Activated naive CD8-positive, alpha-beta T cell treated with anti-CD3 and anti-CD28 coated beads, Interleukin-2, amount 50 U/mL, for 24 hours (primary cell): ENCODE measurements at regions not wholly inside any gene's neighbourhood (a gene's known extent, or its start where the extent isn't known, plus 50 kb on each side); places are given as distances from the start of the nearest gene placed in this dataset.

Experiments
- ATAC-seq: fragments of 150-1000 bp; cut with Tn5 transposase; one replicate; pipeline ENCODE4 v1.10.0; 2021
- DNase-seq: peaks from one replicate; pipeline ENCODE4 v3.0.0; 2021
- H3K27ac Mint-ChIP-seq: one replicate; pipeline ENCODE4 v1.8.0; 2021; ENCODE audit warnings: mild to moderate bottlenecking, mixed read lengths
- H3K27me3 Mint-ChIP-seq: one replicate; pipeline ENCODE4 v1.8.0; 2021; ENCODE audit warnings: mixed read lengths
- H3K36me3 Mint-ChIP-seq: one replicate; pipeline ENCODE4 v1.8.0; 2021; ENCODE audit warnings: low read depth, mixed read lengths
- H3K4me1 Mint-ChIP-seq: one replicate; pipeline ENCODE4 v1.8.0; 2021; ENCODE audit warnings: mixed read lengths
- H3K4me3 Mint-ChIP-seq: one replicate; pipeline ENCODE4 v1.8.0; 2021; ENCODE audit warnings: mild to moderate bottlenecking, moderate library complexity, mixed read lengths
- H3K9me3 Mint-ChIP-seq: one replicate; pipeline ENCODE4 v1.8.0; 2021; ENCODE audit warnings: mixed read lengths

- H3K27me3 Mint-ChIP-seq: peaks cover 12% of the 10 kb centered on the region
- no peaks in the 10 kb centered on the region for H3K36me3 Mint-ChIP-seq
- no peak overlapping the region for H3K27ac Mint-ChIP-seq
- H3K4me3 Mint-ChIP-seq: no peak overlapping the region
- no peak for ATAC-seq
- H3K4me1 Mint-ChIP-seq: no peaks in the 10 kb centered on the region
- no peak for DNase-seq
- no peaks in the 10 kb centered on the region for H3K9me3 Mint-ChIP-seq
These were observed 188.4 kb upstream of the LYZL1 start for GRCh38 chr10:29100505-29100904.

- Mint-ChIP-seq H3K4me3 (no peak overlapping the region), H3K27ac (no peak overlapping the region), H3K4me1 (no peaks in the 10 kb centered on the region), H3K27me3 (peaks cover 14% of the 10 kb centered on the region), H3K9me3 (no peaks in the 10 kb centered on the region), H3K36me3 (no peaks in the 10 kb centered on the region)
- DNase-seq (no peak), ATAC-seq (no peak)
These were observed 186.6 kb upstream of the LYZL1 start for GRCh38 chr10:29102233-29102632.

GRCh38 chr10:29102636-29103035 lies 186.2 kb upstream of the LYZL1 start:
- H3K9me3 Mint-ChIP-seq: no peaks in the 10 kb centered on the region
- H3K36me3 Mint-ChIP-seq: no peaks in the 10 kb centered on the region
- no peak overlapping the region for H3K27ac Mint-ChIP-seq
- H3K4me1 Mint-ChIP-seq: no peaks in the 10 kb centered on the region
- H3K27me3 Mint-ChIP-seq: peaks cover 14% of the 10 kb centered on the region
- DNase-seq: no peak
- no peak overlapping the region for H3K4me3 Mint-ChIP-seq
- ATAC-seq: no peak

DNA sequence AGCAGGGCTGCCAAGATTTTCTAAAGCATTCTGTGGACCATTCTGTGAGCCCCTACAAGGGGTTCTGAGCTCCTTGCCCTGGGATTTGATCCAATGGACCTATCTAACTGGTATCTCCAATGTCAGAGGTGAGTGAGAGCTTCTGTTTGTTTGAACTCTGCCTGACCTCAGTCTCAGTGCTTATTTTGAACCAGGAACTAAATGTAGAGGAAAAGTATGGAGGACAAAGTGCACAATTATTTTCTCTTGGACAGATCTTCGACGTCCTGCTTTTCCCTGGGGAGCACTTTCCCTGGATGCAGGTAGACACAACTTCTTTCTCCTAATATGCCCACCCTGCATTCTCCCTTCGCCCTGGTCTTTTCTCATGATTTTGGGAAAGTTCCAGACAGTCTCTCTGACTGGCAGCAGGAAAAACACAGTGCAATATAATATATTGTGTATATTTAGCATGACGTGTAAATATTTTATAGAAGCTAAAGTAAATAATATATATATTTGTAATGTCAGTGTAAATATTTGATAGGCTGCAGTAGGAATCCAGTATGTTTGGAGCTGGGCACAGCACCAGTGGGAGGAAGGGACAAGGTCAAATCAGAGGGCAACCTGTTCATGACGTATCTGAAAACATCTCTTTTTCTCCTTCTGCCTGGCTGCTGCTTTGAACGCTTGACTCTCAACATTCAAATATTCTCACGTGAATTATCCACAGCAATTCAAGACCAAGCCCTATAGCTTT lies 184.0 kb upstream of the LYZL1 start:
- Mint-ChIP-seq H3K4me1 (no peaks in the 10 kb centered on the region), H3K27ac (no peak overlapping the region), H3K4me3 (no peak overlapping the region), H3K27me3 (peaks cover 9% of the 10 kb centered on the region), H3K9me3 (no peaks in the 10 kb centered on the region), H3K36me3 (no peaks in the 10 kb centered on the region)
- DNase-seq (no peak), ATAC-seq (no peak)

- no peaks in the 10 kb centered on the region for H3K9me3 Mint-ChIP-seq
- ATAC-seq (no peak), DNase-seq (no peak)
- no peak overlapping the region for H3K4me3 Mint-ChIP-seq
- H3K27me3 Mint-ChIP-seq: peaks cover 9% of the 10 kb centered on the region
- no peaks in the 10 kb centered on the region for H3K4me1 Mint-ChIP-seq
- no peak overlapping the region for H3K27ac Mint-ChIP-seq
- H3K36me3 Mint-ChIP-seq: no peaks in the 10 kb centered on the region
These were observed 183.2 kb upstream of the LYZL1 start for GRCh38 chr10:29105516-29106215.

GRCh38 chr10:29106287-29106686 lies 182.6 kb upstream of the LYZL1 start:
- Mint-ChIP-seq H3K4me3 (no peak overlapping the region), H3K36me3 (no peaks in the 10 kb centered on the region), H3K27me3 (peaks cover 7% of the 10 kb centered on the region), H3K9me3 (no peaks in the 10 kb centered on the region), H3K4me1 (no peaks in the 10 kb centered on the region), H3K27ac (no peak overlapping the region)
- ATAC-seq: no peak
- DNase-seq: no peak

GRCh38 chr10:29107866-29108498 lies 180.9 kb upstream of the LYZL1 start:
- ATAC-seq (no peak), DNase-seq (no peak)
- Mint-ChIP-seq H3K27ac (no peak overlapping the region), H3K9me3 (peaks cover 1% of the 10 kb centered on the region), H3K27me3 (peaks cover 2% of the 10 kb centered on the region), H3K36me3 (no peaks in the 10 kb centered on the region), H3K4me3 (no peak overlapping the region), H3K4me1 (no peaks in the 10 kb centered on the region)

GRCh38 chr10:29109707-29110571 lies 178.9 kb upstream of the LYZL1 start:
- H3K9me3 Mint-ChIP-seq: peaks cover 4% of the 10 kb centered on the region
- no peak overlapping the region for H3K27ac Mint-ChIP-seq
- ATAC-seq (no peak), DNase-seq (no peak)
- no peak overlapping the region for H3K4me3 Mint-ChIP-seq
- H3K4me1 Mint-ChIP-seq: no peaks in the 10 kb centered on the region
- H3K27me3 Mint-ChIP-seq: peaks cover 2% of the 10 kb centered on the region
- no peaks in the 10 kb centered on the region for H3K36me3 Mint-ChIP-seq

DNA sequence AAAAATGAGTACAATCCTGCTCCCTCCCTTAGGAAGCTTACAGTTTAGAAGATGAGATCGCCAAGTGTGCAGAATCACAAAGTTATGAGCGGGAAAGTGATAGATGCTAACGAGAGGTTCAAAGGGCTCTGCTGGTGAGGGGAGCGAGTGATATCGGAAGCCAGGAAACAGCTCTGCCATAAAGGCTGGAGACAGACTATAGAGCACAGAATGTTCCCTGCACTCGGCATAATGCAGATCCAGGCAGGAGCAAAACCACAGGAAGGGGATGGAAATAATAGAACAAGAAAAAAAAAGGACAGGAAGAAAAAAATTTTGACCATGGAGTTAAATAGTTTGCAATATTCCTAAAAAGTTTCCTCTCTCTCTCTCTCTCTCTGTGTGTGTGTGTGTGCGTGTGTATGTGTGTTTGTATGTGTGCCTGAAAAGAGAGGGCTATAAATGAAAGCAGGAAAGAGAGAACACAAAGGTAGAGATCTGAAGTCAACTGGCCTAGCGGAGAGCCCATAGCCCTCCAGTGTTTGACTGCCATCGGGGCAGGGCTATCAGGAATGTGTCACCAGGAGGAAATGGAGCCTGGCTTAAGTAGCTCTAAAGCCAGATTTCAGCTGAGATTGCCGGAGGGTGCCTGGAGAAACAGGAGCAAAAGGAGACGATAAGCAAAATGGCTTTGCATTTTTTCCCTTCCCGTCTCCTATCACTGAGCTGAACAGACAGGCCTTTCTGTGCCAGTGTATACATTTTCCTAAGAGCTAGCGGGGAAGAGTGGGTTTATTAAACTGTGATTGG lies 175.8 kb upstream of the LYZL1 start:
- no peaks in the 10 kb centered on the region for H3K4me1 Mint-ChIP-seq
- H3K9me3 Mint-ChIP-seq: peaks cover 22% of the 10 kb centered on the region
- H3K4me3 Mint-ChIP-seq: no peak overlapping the region
- DNase-seq (no peak), ATAC-seq (no peak)
- no peaks in the 10 kb centered on the region for H3K36me3 Mint-ChIP-seq
- no peak overlapping the region for H3K27ac Mint-ChIP-seq
- H3K27me3 Mint-ChIP-seq: no peaks in the 10 kb centered on the region

DNA sequence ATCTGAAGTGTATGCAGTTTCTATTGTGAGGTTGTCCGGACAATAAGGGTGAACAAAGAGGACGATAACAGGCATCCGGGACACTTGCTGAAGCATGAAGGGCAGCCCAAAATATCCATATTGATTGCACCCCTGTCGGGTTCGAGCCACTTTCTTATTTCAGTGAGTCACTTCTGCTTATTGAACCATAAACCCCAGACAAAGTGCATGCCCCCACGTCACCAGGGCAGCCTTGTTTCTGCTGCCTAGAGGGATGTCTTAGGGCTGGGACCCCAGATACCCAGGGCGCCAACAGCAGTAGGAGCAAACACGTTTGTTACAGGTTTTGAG lies 175.3 kb upstream of the LYZL1 start:
- Mint-ChIP-seq H3K4me3 (no peak overlapping the region), H3K27ac (no peak overlapping the region), H3K27me3 (no peaks in the 10 kb centered on the region), H3K4me1 (no peaks in the 10 kb centered on the region), H3K36me3 (no peaks in the 10 kb centered on the region), H3K9me3 (peaks cover 26% of the 10 kb centered on the region)
- ATAC-seq: no peak
- no peak for DNase-seq

DNA sequence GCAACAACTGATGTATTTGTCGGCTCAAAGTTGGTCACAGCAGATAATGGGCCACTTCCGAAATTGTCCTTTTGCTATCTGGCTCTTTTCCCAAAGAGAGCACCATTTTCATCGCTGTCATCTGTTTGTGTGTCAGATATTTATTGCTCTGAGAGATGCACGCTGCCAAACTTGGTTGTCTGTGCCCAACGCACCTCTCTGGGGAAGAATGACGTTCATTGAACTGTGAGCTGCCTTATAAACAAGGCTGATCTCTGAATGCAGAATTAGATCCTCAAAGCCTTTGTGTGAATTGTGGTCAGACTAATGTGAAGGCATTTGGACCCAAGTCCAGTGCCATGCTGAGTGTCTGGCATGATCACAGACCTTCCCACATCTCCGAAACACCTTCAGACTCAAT lies 174.7 kb upstream of the LYZL1 start:
- ATAC-seq (no peak), DNase-seq (no peak)
- Mint-ChIP-seq H3K27me3 (no peaks in the 10 kb centered on the region), H3K4me1 (no peaks in the 10 kb centered on the region), H3K4me3 (no peak overlapping the region), H3K9me3 (peaks cover 26% of the 10 kb centered on the region), H3K27ac (peak overlapping the region; percentile 26), H3K36me3 (no peaks in the 10 kb centered on the region)

DNA sequence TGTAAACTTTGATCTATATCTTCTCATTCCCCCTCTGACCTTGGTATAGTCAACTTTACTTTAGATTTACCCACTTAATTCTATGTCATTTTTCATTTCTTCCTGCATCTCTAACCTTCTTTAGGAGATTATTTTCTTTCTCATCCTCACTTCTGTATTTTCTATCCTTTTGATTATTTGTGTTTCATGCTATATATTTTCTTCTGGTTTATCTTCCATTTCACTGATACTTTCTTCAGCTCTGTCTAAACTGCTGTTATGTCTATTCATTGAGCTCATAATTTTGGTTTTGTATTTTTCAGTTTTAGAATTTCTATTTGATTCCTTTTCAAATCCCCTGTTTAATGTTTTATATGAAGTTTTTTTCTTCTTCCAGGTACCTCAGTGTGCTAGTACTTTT lies 171.1 kb upstream of the LYZL1 start:
- no peak for DNase-seq
- Mint-ChIP-seq H3K4me3 (no peak overlapping the region), H3K9me3 (peaks cover 31% of the 10 kb centered on the region), H3K27ac (no peak overlapping the region), H3K36me3 (peaks cover 1% of the 10 kb centered on the region), H3K4me1 (no peaks in the 10 kb centered on the region), H3K27me3 (no peaks in the 10 kb centered on the region)
- no peak for ATAC-seq

DNA sequence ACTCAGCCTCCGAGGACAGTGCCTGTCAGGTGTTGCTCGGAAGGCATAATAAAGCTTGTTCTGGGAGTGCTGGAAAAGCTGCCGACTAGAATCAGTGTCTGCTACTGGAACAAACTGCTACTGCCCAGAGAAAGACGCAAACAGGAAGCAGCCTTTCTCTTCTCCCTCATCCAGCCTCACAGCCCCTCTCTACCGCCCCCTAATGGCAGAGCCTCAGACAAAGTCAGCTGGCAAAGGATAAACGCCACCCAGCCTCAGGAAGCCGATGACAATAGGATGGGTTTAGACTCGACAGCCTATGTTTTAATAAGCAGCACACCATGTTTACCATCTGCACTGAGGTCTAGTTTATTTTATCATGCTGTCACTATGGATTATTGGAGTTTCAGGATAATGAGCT lies 169.5 kb upstream of the LYZL1 start:
- H3K27ac Mint-ChIP-seq: no peak overlapping the region
- peaks cover 1% of the 10 kb centered on the region for H3K36me3 Mint-ChIP-seq
- no peak for ATAC-seq
- no peaks in the 10 kb centered on the region for H3K4me1 Mint-ChIP-seq
- peak; percentile 16 for DNase-seq
- H3K27me3 Mint-ChIP-seq: no peaks in the 10 kb centered on the region
- no peak overlapping the region for H3K4me3 Mint-ChIP-seq
- H3K9me3 Mint-ChIP-seq: peaks cover 27% of the 10 kb centered on the region

GRCh38 chr10:29120216-29120615 lies 168.7 kb upstream of the LYZL1 start:
- H3K4me1 Mint-ChIP-seq: no peaks in the 10 kb centered on the region
- DNase-seq: no peak
- peaks cover 27% of the 10 kb centered on the region for H3K9me3 Mint-ChIP-seq
- peaks cover 1% of the 10 kb centered on the region for H3K36me3 Mint-ChIP-seq
- H3K4me3 Mint-ChIP-seq: no peak overlapping the region
- H3K27me3 Mint-ChIP-seq: no peaks in the 10 kb centered on the region
- no peak for ATAC-seq
- no peak overlapping the region for H3K27ac Mint-ChIP-seq
